HepG2 (cell line): ENCODE measurements at regions not wholly inside any gene's neighbourhood (a gene's known extent, or its start where the extent isn't known, plus 50 kb on each side); places are given as distances from the start of the nearest gene placed in this dataset.

Experiments
- FOXM1 ChIP-seq: sonication (generic); formaldehyde crosslinking; IDR thresholded peaks from 2 replicates; pipeline ENCODE4 v1.5.0; 2020; ENCODE audit warnings: missing genetic modification reagents
- MAFK ChIP-seq, 2 experiments: IDR thresholded peaks in 1 of 2; conservative IDR thresholded peaks in 1 of 2; 2 replicates each; pipeline ENCODE4 v1.6.1; 2011; ENCODE audit warnings: improper control_type of control experiment in 2 of 2, low read length in 2 of 2
- NR3C1 ChIP-seq: sonication (generic); formaldehyde crosslinking; IDR thresholded peaks from 2 replicates; pipeline ENCODE4 v1.4.0; 2020; ENCODE audit warnings: missing genetic modification reagents
- TF ChIP-seq, protein P1 (sequence below), 2 experiments: IDR thresholded peaks; 2 replicates each; pipeline ENCODE4 v1.6.1; 2011 to 2012; ENCODE audit warnings: low read length in 2 of 2, borderline replicate concordance in 1 of 2, low read depth in 1 of 2, mild to moderate bottlenecking in 1 of 2, moderate library complexity in 1 of 2

DNA sequence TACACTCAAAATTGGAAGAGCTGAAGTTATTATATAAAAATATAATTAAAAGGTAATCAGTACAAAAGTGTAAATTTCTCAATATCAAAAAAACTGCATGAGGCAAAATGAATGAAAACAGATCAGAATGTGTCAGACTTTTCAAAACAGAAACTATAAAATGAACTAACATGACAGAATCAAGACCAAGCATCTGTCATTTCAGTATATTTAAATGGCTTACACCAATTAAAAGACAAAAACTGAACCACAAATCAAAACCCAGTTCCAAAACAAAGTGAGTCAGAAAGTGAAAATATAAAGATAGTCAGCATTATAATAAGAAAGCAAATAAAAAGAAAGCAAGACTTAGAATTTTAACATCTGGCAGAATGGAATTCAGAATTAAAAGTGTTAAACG lies 289.7 kb downstream of the UBE3D start:
- TF ChIP-seq MAFK (conservative IDR thresholded peaks at IDR 0.05 in 1 of 2, IDR thresholded peaks at IDR 0.05 in 1 of 2; ENCODE audit: low read length in 2 of 2) (no peak), NR3C1 (no peak), FOXM1 (CRISPR knock-in tag) (no peak)
- TF ChIP-seq, protein P1, sequence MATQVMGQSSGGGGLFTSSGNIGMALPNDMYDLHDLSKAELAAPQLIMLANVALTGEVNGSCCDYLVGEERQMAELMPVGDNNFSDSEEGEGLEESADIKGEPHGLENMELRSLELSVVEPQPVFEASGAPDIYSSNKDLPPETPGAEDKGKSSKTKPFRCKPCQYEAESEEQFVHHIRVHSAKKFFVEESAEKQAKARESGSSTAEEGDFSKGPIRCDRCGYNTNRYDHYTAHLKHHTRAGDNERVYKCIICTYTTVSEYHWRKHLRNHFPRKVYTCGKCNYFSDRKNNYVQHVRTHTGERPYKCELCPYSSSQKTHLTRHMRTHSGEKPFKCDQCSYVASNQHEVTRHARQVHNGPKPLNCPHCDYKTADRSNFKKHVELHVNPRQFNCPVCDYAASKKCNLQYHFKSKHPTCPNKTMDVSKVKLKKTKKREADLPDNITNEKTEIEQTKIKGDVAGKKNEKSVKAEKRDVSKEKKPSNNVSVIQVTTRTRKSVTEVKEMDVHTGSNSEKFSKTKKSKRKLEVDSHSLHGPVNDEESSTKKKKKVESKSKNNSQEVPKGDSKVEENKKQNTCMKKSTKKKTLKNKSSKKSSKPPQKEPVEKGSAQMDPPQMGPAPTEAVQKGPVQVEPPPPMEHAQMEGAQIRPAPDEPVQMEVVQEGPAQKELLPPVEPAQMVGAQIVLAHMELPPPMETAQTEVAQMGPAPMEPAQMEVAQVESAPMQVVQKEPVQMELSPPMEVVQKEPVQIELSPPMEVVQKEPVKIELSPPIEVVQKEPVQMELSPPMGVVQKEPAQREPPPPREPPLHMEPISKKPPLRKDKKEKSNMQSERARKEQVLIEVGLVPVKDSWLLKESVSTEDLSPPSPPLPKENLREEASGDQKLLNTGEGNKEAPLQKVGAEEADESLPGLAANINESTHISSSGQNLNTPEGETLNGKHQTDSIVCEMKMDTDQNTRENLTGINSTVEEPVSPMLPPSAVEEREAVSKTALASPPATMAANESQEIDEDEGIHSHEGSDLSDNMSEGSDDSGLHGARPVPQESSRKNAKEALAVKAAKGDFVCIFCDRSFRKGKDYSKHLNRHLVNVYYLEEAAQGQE (IDR thresholded peaks at IDR 0.05; ENCODE audit: borderline replicate concordance in 1 of 2, low read depth in 1 of 2, low read length in 2 of 2), result no peak
